ENCODE measurements at regions not wholly inside any gene's neighbourhood (a gene's known extent, or its start where the extent isn't known, plus 50 kb on each side); places are given as distances from the start of the nearest gene placed in this dataset.

DNA sequence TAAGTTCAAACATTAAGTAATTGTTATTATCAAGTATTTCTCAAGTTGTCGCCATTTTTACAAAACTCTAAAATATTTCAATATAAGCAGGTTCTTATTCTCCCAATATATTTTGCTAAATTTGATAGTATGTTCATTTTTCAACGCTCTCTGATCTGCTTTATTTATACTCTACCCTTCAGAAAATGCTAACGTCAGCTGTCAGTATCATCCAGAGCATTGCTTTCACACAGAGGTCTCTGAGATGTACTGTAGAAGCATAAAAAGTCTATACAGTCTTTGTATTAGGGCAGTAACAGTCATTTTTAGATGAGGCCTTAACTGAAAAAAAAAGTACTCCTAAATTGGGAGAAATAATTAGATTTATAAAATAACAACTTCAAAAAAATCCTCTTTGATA, 533.1 kb upstream of the LRFN5 start:
- no peaks in the 10 kb centered on the region for H3K4me1 Mint-ChIP-seq
- no peaks in the 10 kb centered on the region for H3K4me1 ChIP-seq (ENCODE audit: insufficient read depth, low read length)
- H3K9me3 ChIP-seq (ENCODE audit: control insufficient read depth, low read depth, low read length), result no peaks in the 10 kb centered on the region
- no peak overlapping the region for H3K14ac ChIP-seq (ENCODE audit: insufficient read depth, low read length)
- H4K8ac ChIP-seq (replicated peaks; ENCODE audit: insufficient read length, low read depth, low read length), result no peak overlapping the region
- no peak overlapping the region for H2AFZ ChIP-seq (ENCODE audit: low read length)
- no peak overlapping the region for H3K4me2 ChIP-seq (ENCODE audit: insufficient read depth, insufficient read length, low read length)
- no peaks in the 10 kb centered on the region for H3K79me1 ChIP-seq (ENCODE audit: insufficient read depth, low read depth, low read length, poor library complexity, severe bottlenecking)
- H3K56ac ChIP-seq (ENCODE audit: insufficient read length, low read depth, low read length), result no peak overlapping the region
- no peak overlapping the region for H2BK15ac ChIP-seq (ENCODE audit: low read depth, low read length)
- H3K27me3 ChIP-seq (ENCODE audit: insufficient read depth, low read length), result no peaks in the 10 kb centered on the region
- H3K27ac ChIP-seq (ENCODE audit: insufficient read length, low read depth, low read length), result no peak overlapping the region
- H3K27ac Mint-ChIP-seq, result no peak overlapping the region
- no peaks in the 10 kb centered on the region for H3K79me2 ChIP-seq (ENCODE audit: insufficient read depth, low read length)
- H2BK20ac ChIP-seq (ENCODE audit: low read depth, low read length, poor library complexity, severe bottlenecking), result no peak overlapping the region
- H2AK5ac ChIP-seq (ENCODE audit: insufficient read length, low read length), result no peak overlapping the region
- H3K9ac ChIP-seq (ENCODE audit: extremely low read depth, insufficient read length, low read length), result no peak overlapping the region
- no peaks in the 10 kb centered on the region for H3K23me2 ChIP-seq (ENCODE audit: insufficient read length, low read depth, low read length, poor library complexity, severe bottlenecking)
- H4K91ac ChIP-seq (ENCODE audit: insufficient read length, low read depth, low read length), result no peak overlapping the region
- H3K4me3 Mint-ChIP-seq, result no peak overlapping the region
- WGBS (ENCODE audit: extremely low coverage, insufficient read length, low lambda C conversion rate), result no CpG with 5 or more reads among the region's 3 CpGs
- no peaks in the 10 kb centered on the region for H3K36me3 Mint-ChIP-seq (ENCODE audit: insufficient read depth in 1 of 3, low read depth in 3 of 3)
- H4K20me1 ChIP-seq (ENCODE audit: control insufficient read depth, insufficient read depth, insufficient read length), result no peaks in the 10 kb centered on the region
- H2BK5ac ChIP-seq (ENCODE audit: insufficient read length, low read length), result no peak overlapping the region
- no peak overlapping the region for H4K5ac ChIP-seq (ENCODE audit: insufficient read length, low read depth, low read length)
- no peak overlapping the region for H3K4ac ChIP-seq (ENCODE audit: low read depth, low read length)
- H3T11ph ChIP-seq (ENCODE audit: low read length), result no peak overlapping the region
- H3K23ac ChIP-seq (ENCODE audit: insufficient read length, low read depth, low read length), result no peak overlapping the region
- no peaks in the 10 kb centered on the region for H3K9me3 Mint-ChIP-seq
- DNase-seq, result no peak
- no peaks in the 10 kb centered on the region for H3K27me3 Mint-ChIP-seq (ENCODE audit: low read depth)
- TF ChIP-seq, protein P1, sequence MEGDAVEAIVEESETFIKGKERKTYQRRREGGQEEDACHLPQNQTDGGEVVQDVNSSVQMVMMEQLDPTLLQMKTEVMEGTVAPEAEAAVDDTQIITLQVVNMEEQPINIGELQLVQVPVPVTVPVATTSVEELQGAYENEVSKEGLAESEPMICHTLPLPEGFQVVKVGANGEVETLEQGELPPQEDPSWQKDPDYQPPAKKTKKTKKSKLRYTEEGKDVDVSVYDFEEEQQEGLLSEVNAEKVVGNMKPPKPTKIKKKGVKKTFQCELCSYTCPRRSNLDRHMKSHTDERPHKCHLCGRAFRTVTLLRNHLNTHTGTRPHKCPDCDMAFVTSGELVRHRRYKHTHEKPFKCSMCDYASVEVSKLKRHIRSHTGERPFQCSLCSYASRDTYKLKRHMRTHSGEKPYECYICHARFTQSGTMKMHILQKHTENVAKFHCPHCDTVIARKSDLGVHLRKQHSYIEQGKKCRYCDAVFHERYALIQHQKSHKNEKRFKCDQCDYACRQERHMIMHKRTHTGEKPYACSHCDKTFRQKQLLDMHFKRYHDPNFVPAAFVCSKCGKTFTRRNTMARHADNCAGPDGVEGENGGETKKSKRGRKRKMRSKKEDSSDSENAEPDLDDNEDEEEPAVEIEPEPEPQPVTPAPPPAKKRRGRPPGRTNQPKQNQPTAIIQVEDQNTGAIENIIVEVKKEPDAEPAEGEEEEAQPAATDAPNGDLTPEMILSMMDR (conservative IDR thresholded peaks at IDR 0.05), result no peak
- no peak overlapping the region for H2BK12ac ChIP-seq (ENCODE audit: insufficient read length, low read depth, low read length)
- H3K18ac ChIP-seq (ENCODE audit: insufficient read length, low read depth, low read length), result no peak overlapping the region
- no peak overlapping the region for H2BK120ac ChIP-seq (ENCODE audit: low read depth, low read length, poor library complexity, severe bottlenecking)
